Astrocyte (in vitro differentiated cells and primary cell): ENCODE measurements at regions not wholly inside any gene's neighbourhood (a gene's known extent, or its start where the extent isn't known, plus 50 kb on each side); places are given as distances from the start of the nearest gene placed in this dataset.

Source experiments
- DNase-seq: peaks from one replicate; pipeline ENCODE4 v3.0.0-alpha.2; 2010; ENCODE audit warnings: low read depth
- FAIRE-seq: peaks from 2 replicates; lab custom pipeline; 2011; peaks lifted over from hg19 to GRCh38; lab: Jason Lieb, UNC
- H2AFZ ChIP-seq: 2 replicates; pipeline ENCODE4 v1.6.0; 2012; ENCODE audit warnings: low read depth, low read length, inconsistent platforms
- H3K27ac ChIP-seq: 2 replicates; pipeline ENCODE4 v1.5.1; 2011; ENCODE audit warnings: low read depth, low read length, inconsistent platforms
- H3K27me3 ChIP-seq: 2 replicates; pipeline ENCODE4 v1.6.0; 2011; ENCODE audit warnings: low read length, inconsistent platforms; ENCODE audit not compliant: insufficient read depth
- H3K36me3 ChIP-seq: 2 replicates; pipeline ENCODE4 v1.5.1; 2011; ENCODE audit warnings: low read length, inconsistent platforms; ENCODE audit not compliant: insufficient read depth
- H3K4me1 ChIP-seq: 2 replicates; pipeline ENCODE4 v1.5.1; 2011; ENCODE audit warnings: low read length, inconsistent platforms; ENCODE audit not compliant: insufficient read depth
- H3K4me2 ChIP-seq: 2 replicates; pipeline ENCODE4 v1.6.0; 2012; ENCODE audit warnings: low read length, inconsistent platforms
- H3K4me3 ChIP-seq: 2 replicates; pipeline ENCODE4 v1.5.1; 2011; ENCODE audit warnings: low read depth, mild to moderate bottlenecking, low read length, inconsistent platforms; ENCODE audit not compliant: insufficient read depth
- H3K79me2 ChIP-seq: 2 replicates; pipeline ENCODE4 v1.6.0; 2012; ENCODE audit warnings: mild to moderate bottlenecking, low read length, inconsistent platforms; ENCODE audit not compliant: insufficient read depth
- H3K9ac ChIP-seq: 2 replicates; pipeline ENCODE4 v1.6.0; 2012; ENCODE audit warnings: mild to moderate bottlenecking, low read length, inconsistent platforms
- H3K9me3 ChIP-seq: 2 replicates; pipeline ENCODE4 v1.5.1; 2012; ENCODE audit warnings: low read depth, mild to moderate bottlenecking, low read length, inconsistent platforms; ENCODE audit not compliant: insufficient read depth
- H4K20me1 ChIP-seq: 2 replicates; pipeline ENCODE4 v1.6.0; 2012; ENCODE audit warnings: low read length, inconsistent platforms; ENCODE audit not compliant: insufficient read depth
- H3K27ac Mint-ChIP-seq: one replicate; pipeline ENCODE4 v1.8.0; 2021; ENCODE audit warnings: mild to moderate bottlenecking, mixed read lengths; ENCODE audit not compliant: unreplicated experiment
- H3K27me3 Mint-ChIP-seq: one replicate; pipeline ENCODE4 v1.8.0; 2021; ENCODE audit warnings: low read depth, mixed read lengths; ENCODE audit not compliant: unreplicated experiment
- H3K36me3 Mint-ChIP-seq: one replicate; pipeline ENCODE4 v1.8.0; 2021; ENCODE audit warnings: low read depth, mixed read lengths; ENCODE audit not compliant: unreplicated experiment
- H3K4me1 Mint-ChIP-seq: one replicate; pipeline ENCODE4 v1.8.0; 2021; ENCODE audit warnings: low read depth, mixed read lengths; ENCODE audit not compliant: unreplicated experiment
- H3K4me3 Mint-ChIP-seq: one replicate; pipeline ENCODE4 v1.8.0; 2021; ENCODE audit warnings: mild to moderate bottlenecking, moderate library complexity, mixed read lengths; ENCODE audit not compliant: unreplicated experiment
- H3K9me3 Mint-ChIP-seq: one replicate; pipeline ENCODE4 v1.8.0; 2021; ENCODE audit warnings: mild to moderate bottlenecking, mixed read lengths; ENCODE audit not compliant: unreplicated experiment
- CTCF ChIP-seq: IDR thresholded peaks from 2 replicates; pipeline ENCODE4 v1.5.1; 2011; ENCODE audit warnings: low read depth, mild to moderate bottlenecking, inconsistent platforms, low read length, moderate library complexity; ENCODE audit not compliant: insufficient read depth
- EZH2 ChIP-seq: IDR thresholded peaks from 2 replicates; pipeline ENCODE4 v1.6.1; 2012; ENCODE audit warnings: mild to moderate bottlenecking, low read length, inconsistent platforms; ENCODE audit not compliant: insufficient read depth

GRCh38 chrX:17285983-17286382 lies 89.0 kb upstream of the NHS start:
- no peaks in the 10 kb centered on the region for H3K36me3 Mint-ChIP-seq
- H3K27me3 Mint-ChIP-seq = peaks cover 6% of the 10 kb centered on the region
- no peak overlapping the region for H3K27ac Mint-ChIP-seq
- DNase-seq (no peak), FAIRE-seq (peak; percentile 45)
- Histone ChIP-seq H3K27ac (no peak overlapping the region), H3K9ac (no peak overlapping the region), H3K27me3 (no peaks in the 10 kb centered on the region), H3K79me2 (no peaks in the 10 kb centered on the region), H3K4me3 (no peak overlapping the region), H3K9me3 (no peaks in the 10 kb centered on the region), H4K20me1 (no peaks in the 10 kb centered on the region), H2AFZ (no peak overlapping the region), H3K4me1 (no peaks in the 10 kb centered on the region), H3K36me3 (no peaks in the 10 kb centered on the region), H3K4me2 (no peak overlapping the region)
- H3K9me3 Mint-ChIP-seq = no peaks in the 10 kb centered on the region
- no peak overlapping the region for H3K4me3 Mint-ChIP-seq
- no peak for TF ChIP-seq EZH2
- H3K4me1 Mint-ChIP-seq = no peaks in the 10 kb centered on the region

GRCh38 chrX:17291171-17291900 lies 83.7 kb upstream of the NHS start:
- no peak overlapping the region for H2AFZ ChIP-seq
- H3K4me2 ChIP-seq = no peak overlapping the region
- H3K4me1 Mint-ChIP-seq = peaks cover 5% of the 10 kb centered on the region
- H3K27me3 ChIP-seq = no peaks in the 10 kb centered on the region
- FAIRE-seq (no peak), DNase-seq (no peak)
- H3K9me3 Mint-ChIP-seq = no peaks in the 10 kb centered on the region
- H3K4me1 ChIP-seq = no peaks in the 10 kb centered on the region
- no peaks in the 10 kb centered on the region for H3K9me3 ChIP-seq
- H3K36me3 Mint-ChIP-seq = no peaks in the 10 kb centered on the region
- no peak overlapping the region for H3K27ac ChIP-seq
- no peaks in the 10 kb centered on the region for H3K79me2 ChIP-seq
- H3K27ac Mint-ChIP-seq = peak overlapping the region; percentile 35
- H4K20me1 ChIP-seq = no peaks in the 10 kb centered on the region
- no peak overlapping the region for H3K9ac ChIP-seq
- H3K4me3 ChIP-seq = no peak overlapping the region
- H3K36me3 ChIP-seq = no peaks in the 10 kb centered on the region
- no peak for TF ChIP-seq CTCF
- peak overlapping the region; percentile 5 for H3K4me3 Mint-ChIP-seq
- H3K27me3 Mint-ChIP-seq = no peaks in the 10 kb centered on the region

GRCh38 chrX:17292111-17292527 lies 82.9 kb upstream of the NHS start:
- H3K27me3 Mint-ChIP-seq = no peaks in the 10 kb centered on the region
- Histone ChIP-seq H3K4me2 (no peak overlapping the region), H3K4me3 (no peak overlapping the region), H3K36me3 (no peaks in the 10 kb centered on the region), H3K9ac (no peak overlapping the region), H3K27ac (no peak overlapping the region), H3K9me3 (no peaks in the 10 kb centered on the region), H2AFZ (no peak overlapping the region), H3K27me3 (no peaks in the 10 kb centered on the region), H3K4me1 (no peaks in the 10 kb centered on the region), H4K20me1 (no peaks in the 10 kb centered on the region), H3K79me2 (no peaks in the 10 kb centered on the region)
- H3K27ac Mint-ChIP-seq = peak overlapping the region; percentile 35
- peaks cover 5% of the 10 kb centered on the region for H3K4me1 Mint-ChIP-seq
- no peak for TF ChIP-seq CTCF
- no peak for TF ChIP-seq EZH2
- H3K36me3 Mint-ChIP-seq = no peaks in the 10 kb centered on the region
- H3K9me3 Mint-ChIP-seq = no peaks in the 10 kb centered on the region
- FAIRE-seq = peak; percentile 65
- DNase-seq = peak; percentile 14
- no peak overlapping the region for H3K4me3 Mint-ChIP-seq
